HepG2 (cell line): ENCODE measurements at regions not wholly inside any gene's neighbourhood (a gene's known extent, or its start where the extent isn't known, plus 50 kb on each side); places are given as distances from the start of the nearest gene placed in this dataset.

Experiments used
- ATAC-seq: fragments of 200-7000 bp; cut with Tn5 transposase; 3 replicates; pipeline ENCODE4 v1.9.1; 2020; ENCODE audit warnings: mild to moderate bottlenecking, moderate library complexity
- BruUV-seq: library from RNA; stranded (reverse); fragments of 400-500 nt; replicated peaks from 2 replicates; lab custom pipeline; 2021; lab: Mats Ljungman, UMichigan
- CTCF ChIA-PET: fragments of 300-600 bp; formaldehyde crosslinking; extraction: SDS; loops from one replicate; lab custom pipeline; 2021; ENCODE audit warnings: low total read pairs, inconsistent platforms, low intra/inter-chr PET ratio; lab: Yijun Ruan, JAX
- POLR2A ChIA-PET: fragments of 350-600 bp; sonication (Branson Sonifier 250); formaldehyde crosslinking; loops from one replicate; lab custom pipeline; 2020; ENCODE audit warnings: antibody characterized with exemption, inconsistent platforms; lab: Yijun Ruan, JAX
- DNase-seq: peaks from one replicate; pipeline ENCODE4 v3.0.0-alpha.2; 2015; ENCODE audit warnings: low spot score
- FAIRE-seq: peaks from 3 replicates; lab custom pipeline; 2011; peaks lifted over from hg19 to GRCh38; lab: Jason Lieb, UNC
- H2AFZ ChIP-seq: one replicate; pipeline ENCODE4 v1.6.1; 2011; ENCODE audit warnings: low read length, inconsistent platforms
- H3K27ac ChIP-seq: fragments of 300-600 bp; 3 replicates; pipeline ENCODE4 v1.8.0; 2011; ENCODE audit warnings: mixed run types, mild to moderate bottlenecking, mixed read lengths, low read length, inconsistent platforms; ENCODE audit not compliant: insufficient read depth; ENCODE audit errors: extremely low read length
- H3K27me3 ChIP-seq, 2 experiments: fragments of 200-600 bp in 1 of 2; 2 replicates in 1 of 2; 3 replicates in 1 of 2; pipeline versions ENCODE4 v1.6.0 to v1.8.0; 2011; ENCODE audit warnings: low read length in 2 of 2, mild to moderate bottlenecking in 2 of 2, moderate library complexity in 2 of 2, inconsistent platforms in 1 of 2; ENCODE audit not compliant: insufficient read depth in 2 of 2, control insufficient read depth in 1 of 2
- H3K36me3 ChIP-seq, 2 experiments: fragments of 200-600 bp in 1 of 2; replicated peaks in 1 of 2; 2 replicates in 1 of 2; 3 replicates in 1 of 2; pipeline versions ENCODE4 v1.5.1 to v1.8.0; 2011; ENCODE audit warnings: low read length in 2 of 2, inconsistent platforms in 1 of 2; ENCODE audit not compliant: insufficient read depth in 2 of 2, control insufficient read depth in 1 of 2
- H3K4me1 ChIP-seq: 2 replicates; pipeline ENCODE4 v1.5.1; 2012; ENCODE audit warnings: low read length, inconsistent platforms; ENCODE audit not compliant: insufficient read depth
- H3K4me2 ChIP-seq: 2 replicates; pipeline ENCODE4 v1.6.0; 2011; ENCODE audit warnings: low read depth, low read length, inconsistent platforms
- H3K4me3 ChIP-seq, 3 experiments: fragments of 200-600 bp in 1 of 3; sonication (generic), shearing (Covaris generic) in 1 of 3; replicated peaks in 1 of 3; 2 replicates each; pipeline ENCODE4 v1.5.1; 2011 to 2016; ENCODE audit warnings: low read length in 3 of 3, inconsistent platforms in 2 of 3, low read depth in 2 of 3, mild to moderate bottlenecking in 2 of 3, control low read depth in 1 of 3, mixed read lengths in 1 of 3; ENCODE audit not compliant: insufficient read depth in 1 of 3
- H3K79me2 ChIP-seq: one replicate; pipeline ENCODE4 v1.6.1; 2011; ENCODE audit warnings: low read length, inconsistent platforms; ENCODE audit not compliant: insufficient read depth
- H3K9ac ChIP-seq: 2 replicates; pipeline ENCODE4 v1.6.0; 2011; ENCODE audit warnings: mild to moderate bottlenecking, low read depth, low read length, inconsistent platforms; ENCODE audit not compliant: insufficient read depth
- H3K9me3 ChIP-seq: 2 replicates; pipeline ENCODE4 v1.5.1; 2012; ENCODE audit warnings: mild to moderate bottlenecking, low read length
- H4K20me1 ChIP-seq: 2 replicates; pipeline ENCODE4 v1.6.0; 2011; ENCODE audit warnings: inconsistent platforms, mild to moderate bottlenecking, low read length, moderate library complexity; ENCODE audit not compliant: insufficient read depth
- AKNA ChIP-seq: sonication (generic); formaldehyde crosslinking; IDR thresholded peaks from 2 replicates; pipeline ENCODE4 v1.4.0; 2020; ENCODE audit warnings: missing genetic modification reagents, borderline replicate concordance
- ATF7 ChIP-seq, 2 experiments: fragments of 450-650 bp in 1 of 2; sonication (generic) in 1 of 2; formaldehyde crosslinking in 1 of 2; IDR thresholded peaks; 2 replicates each; pipeline versions ENCODE4 v1.4.0 to v1.6.1; 2016 to 2020; ENCODE audit warnings: antibody characterized with exemption in 1 of 2, mild to moderate bottlenecking in 1 of 2, missing genetic modification reagents in 1 of 2
- CENPX ChIP-seq: sonication (generic); formaldehyde crosslinking; IDR thresholded peaks from 2 replicates; pipeline ENCODE4 v1.9.0; 2021; ENCODE audit warnings: mild to moderate bottlenecking, missing genetic modification reagents, moderate library complexity
- IRF9 ChIP-seq: sonication (generic); formaldehyde crosslinking; IDR thresholded peaks from 2 replicates; pipeline ENCODE4 v1.8.0; 2022; ENCODE audit warnings: missing genetic modification reagents, mild to moderate bottlenecking, borderline replicate concordance
- MAFF ChIP-seq: IDR thresholded peaks from 2 replicates; pipeline ENCODE4 v1.6.1; 2011; ENCODE audit warnings: low read depth, low read length, improper control_type of control experiment
- MZF1 ChIP-seq: sonication (generic); formaldehyde crosslinking; IDR thresholded peaks from 2 replicates; pipeline ENCODE4 v1.8.1; 2023; ENCODE audit warnings: mild to moderate bottlenecking, missing genetic modification reagents, borderline replicate concordance
- NFRKB ChIP-seq: fragments of 450-650 bp; IDR thresholded peaks from 2 replicates; pipeline ENCODE4 v1.6.1; 2017
- NKX3-1 ChIP-seq: sonication (generic); formaldehyde crosslinking; IDR thresholded peaks from 2 replicates; pipeline ENCODE4 v1.5.0; 2020; ENCODE audit warnings: missing genetic modification reagents
- PHF5A ChIP-seq: IDR thresholded peaks from one replicate; pipeline ENCODE4 v1.6.1; 2018; ENCODE audit warnings: low read depth, missing genetic modification reagents; ENCODE audit not compliant: unreplicated experiment
- SMAD9 ChIP-seq: sonication (generic); formaldehyde crosslinking; IDR thresholded peaks from 2 replicates; pipeline ENCODE4 v1.5.1; 2020; ENCODE audit warnings: mild to moderate bottlenecking, missing genetic modification reagents
- SP1 ChIP-seq, 2 experiments: fragments of 450-650 bp in 1 of 2; sonication (generic) in 1 of 2; formaldehyde crosslinking in 1 of 2; IDR thresholded peaks; 2 replicates each; pipeline versions ENCODE4 v1.4.0 to v1.6.1; 2016 to 2020; ENCODE audit warnings: missing genetic modification reagents in 1 of 2
- SP140L ChIP-seq: sonication (generic); formaldehyde crosslinking; IDR thresholded peaks from 2 replicates; pipeline ENCODE4 v1.4.0; 2020; ENCODE audit warnings: missing genetic modification reagents, borderline replicate concordance
- ZBTB1 ChIP-seq: sonication (generic); formaldehyde crosslinking; IDR thresholded peaks from 2 replicates; pipeline ENCODE4 v1.4.0; 2020; ENCODE audit warnings: missing genetic modification reagents, borderline replicate concordance
- ZFAT ChIP-seq: sonication (generic); formaldehyde crosslinking; conservative IDR thresholded peaks from 2 replicates; pipeline ENCODE4 v1.8.1; 2023; ENCODE audit warnings: missing genetic modification reagents, inconsistent platforms
- ZNF350 ChIP-seq: sonication (generic); formaldehyde crosslinking; IDR thresholded peaks from 2 replicates; pipeline ENCODE4 v1.4.0; 2020; ENCODE audit warnings: mild to moderate bottlenecking, low read depth, missing genetic modification reagents, borderline replicate concordance
- ZNF747 ChIP-seq: sonication (generic); formaldehyde crosslinking; IDR thresholded peaks from 2 replicates; pipeline ENCODE4 v1.8.1; 2023; ENCODE audit warnings: missing genetic modification reagents, mild to moderate bottlenecking, borderline replicate concordance
- ZNF83 ChIP-seq: sonication (generic); formaldehyde crosslinking; IDR thresholded peaks from 2 replicates; pipeline ENCODE4 v1.4.0; 2020; ENCODE audit warnings: missing genetic modification reagents, mild to moderate bottlenecking, borderline replicate concordance
- WGBS: methylation state at CpG from one replicate; pipeline ENCODE4 v1.1.6; 2017; ENCODE audit warnings: low lambda C conversion rate; 5-methylcytosine and 5-hydroxymethylcytosine counted together
- in situ Hi-C: cut with HindIII; loops from 2 replicates; pipeline ENCODE4 v1.10.0; 2017; ENCODE audit warnings: low pct_unique_long_range_greater_than_20kb; ENCODE audit not compliant: extremely low pct_ligation_motif_present
- intact Hi-C: fragments of 100-400 bp; cut with micrococcal nuclease; formaldehyde crosslinking; loops from one replicate; pipeline ENCODE4 v1.10.0; 2022; ENCODE audit not compliant: unreplicated experiment

- no peak for FAIRE-seq
These were observed 345.5 kb upstream of the MAP3K7 start for GRCh38 chr6:90932351-90932750.

GRCh38 chr6:90928051-90928450 lies 341.2 kb upstream of the MAP3K7 start:
- CTCF ChIA-PET, result no interaction called here
- H3K4me3 ChIP-seq, result no peak overlapping the region
- H3K36me3 ChIP-seq, result no peaks in the 10 kb centered on the region
- FAIRE-seq (no peak), DNase-seq (no peak), ATAC-seq (no peak)
- H4K20me1 ChIP-seq, result no peaks in the 10 kb centered on the region
- POLR2A ChIA-PET, result no interaction called here
- H3K27ac ChIP-seq, result no peak overlapping the region
- H3K9me3 ChIP-seq, result no peaks in the 10 kb centered on the region
- H3K79me2 ChIP-seq, result no peaks in the 10 kb centered on the region
- H3K9ac ChIP-seq, result no peak overlapping the region
- no TSS peak for BruUV-seq
- no peak for TF ChIP-seq NKX3-1
- no peak for TF ChIP-seq SP140L
- TF ChIP-seq PHF5A (CRISPR knock-in tag), result no peak
- no peak for TF ChIP-seq CENPX (CRISPR knock-in tag)
- TF ChIP-seq MZF1 (CRISPR knock-in tag), result no peak
- TF ChIP-seq ZFAT (CRISPR knock-in tag), result no peak
- TF ChIP-seq AKNA, result no peak
- TF ChIP-seq ZNF83, result no peak
- no peak for TF ChIP-seq ZNF350
- intact Hi-C loops (no loop called here), in situ Hi-C loops (no loop called here)
- peaks cover 0 to 1% of the 10 kb centered on the region in 2 experiments; a peak in 1 of 5 replicates for H3K27me3 ChIP-seq
- no peak overlapping the region for H3K4me2 ChIP-seq
- H3K4me1 ChIP-seq, result no peaks in the 10 kb centered on the region
- no peak overlapping the region for H2AFZ ChIP-seq
- WGBS, result 33% methylated on average over 2 of the region's 2 CpGs

More at GRCh38 chr6:90932351-90932750, 345.5 kb upstream of the MAP3K7 start:
- intact Hi-C loops, result loop anchor here (5.0 kb wide), 1 partner anchor 435 kb away; no protein-coding TSS in a partner anchor
- ChIA-PET POLR2A (no interaction called here), CTCF (no interaction called here)
- DNase-seq (no peak), ATAC-seq (no peak)
- in situ Hi-C loops, result no loop called here
- Histone ChIP-seq H3K4me1 (no peaks in the 10 kb centered on the region), H3K9me3 (no peaks in the 10 kb centered on the region), H4K20me1 (no peaks in the 10 kb centered on the region), H3K36me3 (no peaks in the 10 kb centered on the region), H3K4me3 (no peak overlapping the region), H2AFZ (no peak overlapping the region), H3K27me3 (peaks cover 0 to 1% of the 10 kb centered on the region in 2 experiments; a peak in 2 of 5 replicates), H3K4me2 (no peak overlapping the region), H3K27ac (no peak overlapping the region), H3K9ac (no peak overlapping the region), H3K79me2 (no peaks in the 10 kb centered on the region)
- 12% methylated on average over 1 of the region's 1 CpG for WGBS
- no peak for TF ChIP-seq SP1 (IDR thresholded peaks at IDR 0.05)
- no peak for TF ChIP-seq SP1 (CRISPR knock-in tag; IDR thresholded peaks at IDR 0.05)
- TF ChIP-seq SMAD9 (CRISPR knock-in tag), result no peak
- no peak for TF ChIP-seq ZBTB1 (CRISPR knock-in tag)
- no peak for TF ChIP-seq NFRKB
- no peak for TF ChIP-seq ATF7 (IDR thresholded peaks at IDR 0.05)
- no peak for TF ChIP-seq ATF7 (CRISPR knock-in tag; IDR thresholded peaks at IDR 0.05)
- TF ChIP-seq IRF9 (CRISPR knock-in tag), result no peak
- TF ChIP-seq MAFF, result no peak
- TF ChIP-seq ZNF747 (CRISPR knock-in tag), result no peak
- BruUV-seq, result no TSS peak
